Lung (tissue), 11 donors: ENCODE measurements at regions not wholly inside any gene's neighbourhood (a gene's known extent, or its start where the extent isn't known, plus 50 kb on each side); places are given as distances from the start of the nearest gene placed in this dataset.

Source experiments
- ATAC-seq: fragments of 200-7000 bp; cut with Tn5 transposase; one replicate; pipeline ENCODE4 v1.9.1; 2020; ENCODE audit warnings: moderate number of reproducible peaks; ENCODE audit not compliant: insufficient read depth, low FRiP score
- DNase-seq, 3 donors: peaks; one replicate each; pipeline ENCODE4 v3.0.0-alpha.2; 2013 to 2017
- H3K27ac ChIP-seq, 2 donors: one replicate each; pipeline ENCODE4 v1.5.1; 2013; ENCODE audit warnings: mild to moderate bottlenecking in 2 of 2, moderate library complexity in 2 of 2, control low read depth in 1 of 2, inconsistent platforms in 1 of 2, low read depth in 1 of 2, low read length in 1 of 2
- H3K27me3 ChIP-seq, 3 donors: one replicate each; pipeline ENCODE4 v1.5.1; 2013; ENCODE audit warnings: low read length in 2 of 3; ENCODE audit not compliant: control insufficient read depth in 3 of 3, insufficient read depth in 3 of 3
- H3K36me3 ChIP-seq, 4 donors: one replicate each; pipeline ENCODE4 v1.5.1; 2013; ENCODE audit warnings: low read length in 4 of 4, mild to moderate bottlenecking in 1 of 4, moderate library complexity in 1 of 4; ENCODE audit not compliant: control insufficient read depth in 4 of 4, insufficient read depth in 4 of 4
- H3K4me1 ChIP-seq, 5 donors: one replicate each; pipeline ENCODE4 v1.5.1; 2013; ENCODE audit warnings: low read length in 5 of 5, mild to moderate bottlenecking in 2 of 5, moderate library complexity in 1 of 5; ENCODE audit not compliant: control insufficient read depth in 5 of 5, insufficient read depth in 5 of 5
- H3K4me3 ChIP-seq: one replicate; pipeline ENCODE4 v1.5.1; 2013; ENCODE audit warnings: mild to moderate bottlenecking, control low read depth, moderate library complexity
- H3K9ac ChIP-seq, 2 donors: one replicate each; pipeline ENCODE4 v1.5.1; 2013; ENCODE audit warnings: low read length in 2 of 2, control low read depth in 1 of 2; ENCODE audit not compliant: insufficient read depth in 1 of 2
- H3K9me3 ChIP-seq, 4 donors: one replicate each; pipeline ENCODE4 v1.5.1; 2013; ENCODE audit warnings: low read length in 3 of 4, mild to moderate bottlenecking in 1 of 4, moderate library complexity in 1 of 4; ENCODE audit not compliant: control insufficient read depth in 4 of 4, insufficient read depth in 3 of 4
- CTCF ChIP-seq: IDR thresholded peaks from 2 replicates; pipeline ENCODE4 v1.5.1; 2012; ENCODE audit warnings: mild to moderate bottlenecking; ENCODE audit errors: control extremely low read depth, extremely low read depth
- WGBS, 2 donors: extraction: QIAGEN DNeasy Blood & Tissue Kit; methylation state at CpG; one replicate each; pipeline ENCODE4 v1.1.7; 2013; 5-methylcytosine and 5-hydroxymethylcytosine counted together
- donor health status: control.
- donor health status: control.
- donor health status: Bipolar disorder and iron deficiency.
- donor health status: healthy.
- donor health status: DM: yes; HTN: yes; CAD: no.

DNA sequence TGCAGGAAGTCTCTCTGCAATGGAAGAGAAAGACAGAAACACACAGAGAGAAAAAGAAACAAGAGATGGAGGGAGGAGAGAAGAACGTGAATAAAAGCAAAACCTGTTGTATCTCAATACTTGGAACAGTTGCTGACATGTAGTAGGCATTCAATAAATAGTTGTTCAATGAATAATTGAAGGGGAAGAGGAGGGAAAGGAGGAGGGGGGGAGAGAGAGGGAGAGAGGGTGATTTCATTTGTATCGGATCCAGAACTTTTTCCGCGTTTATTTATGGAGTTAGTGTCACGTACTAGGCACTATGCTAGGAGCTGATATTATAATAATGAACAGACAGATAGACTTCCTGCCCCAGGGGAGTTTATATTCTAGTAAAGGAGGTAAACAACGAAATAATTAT is 144.1 kb downstream of the OMA1 start:
- Histone ChIP-seq H3K27ac (no peak overlapping the region), H3K9me3 (no peaks in the 10 kb centered on the region), H3K9ac (no peak overlapping the region), H3K4me3 (no peak overlapping the region), H3K36me3 (no peaks in the 10 kb centered on the region), H3K4me1 (peaks cover 0 to 2% (median 0%) of the 10 kb centered on the region in 5 donors), H3K27me3 (no peaks in the 10 kb centered on the region)
- ATAC-seq (no peak), DNase-seq (no peak)
- no peak for TF ChIP-seq CTCF
- WGBS, 2 donors = 63 to 68% methylated on average over 6 of the region's 6 CpGs

DNA sequence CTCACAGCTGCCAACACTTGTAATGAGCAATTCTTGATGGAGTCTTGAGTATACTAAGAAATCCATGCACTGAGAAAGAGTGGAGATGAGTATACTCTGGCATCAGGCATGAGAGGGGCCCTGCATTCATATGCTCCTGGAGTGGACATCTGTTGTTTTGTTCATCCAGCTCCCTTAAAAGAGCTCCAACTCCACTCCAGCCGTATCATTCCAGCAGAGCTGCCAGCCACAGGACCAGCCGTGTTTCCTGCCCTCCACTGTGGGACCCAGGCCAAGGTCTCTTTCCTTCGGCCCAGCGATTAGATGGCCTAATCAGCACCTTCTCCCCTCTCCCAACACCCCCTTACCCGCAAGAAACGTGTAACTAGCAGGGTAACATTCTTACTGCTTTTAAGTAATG is 144.5 kb downstream of the OMA1 start:
- Histone ChIP-seq H3K4me3 (no peak overlapping the region), H3K36me3 (no peaks in the 10 kb centered on the region), H3K9ac (no peak overlapping the region), H3K27ac (no peak overlapping the region), H3K4me1 (peaks cover 0 to 2% (median 0%) of the 10 kb centered on the region in 5 donors), H3K9me3 (no peaks in the 10 kb centered on the region), H3K27me3 (no peaks in the 10 kb centered on the region)
- 62 to 76% methylated on average over 6 of the region's 6 CpGs for WGBS, 2 donors
- DNase-seq (peak in 1 of 3 donors; percentile 6), ATAC-seq (no peak)
- TF ChIP-seq CTCF = no peak

- ATAC-seq (no peak), DNase-seq (no peak)
- H3K36me3 ChIP-seq = no peaks in the 10 kb centered on the region
- no peak overlapping the region for H3K27ac ChIP-seq
- H3K27me3 ChIP-seq = no peaks in the 10 kb centered on the region
- no peak for TF ChIP-seq CTCF
- no peaks in the 10 kb centered on the region for H3K9me3 ChIP-seq
- H3K4me1 ChIP-seq = peaks cover 0 to 2% (median 0%) of the 10 kb centered on the region in 5 donors
- 84% methylated on average over 3 of the region's 3 CpGs for WGBS, 2 donors
- no peak overlapping the region for H3K9ac ChIP-seq
- H3K4me3 ChIP-seq = no peak overlapping the region
Measured at GRCh38 chr1:58399176-58399575, 147.3 kb downstream of the OMA1 start.

DNA sequence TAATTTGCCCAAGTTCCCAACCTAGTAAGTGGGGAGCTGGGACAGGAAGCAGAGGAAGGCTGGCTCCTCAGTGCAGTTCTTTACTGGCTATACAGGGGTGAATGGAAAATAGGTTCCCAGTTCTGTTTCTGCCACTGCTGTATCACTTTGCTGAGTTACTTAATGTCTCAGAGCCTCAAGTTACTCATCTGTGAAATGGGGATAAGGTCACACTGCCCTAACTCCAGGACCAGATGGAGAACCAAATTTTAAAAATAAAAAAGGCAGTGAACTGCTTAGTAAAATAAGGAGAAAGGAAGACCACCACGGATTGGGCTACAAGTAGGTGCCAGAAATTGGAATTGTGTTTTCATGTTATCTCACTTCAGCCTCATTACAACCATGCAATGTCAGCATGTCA is 147.8 kb downstream of the OMA1 start:
- 81 to 87% methylated on average over 1 of the region's 1 CpG for WGBS, 2 donors
- Histone ChIP-seq H3K27me3 (no peaks in the 10 kb centered on the region), H3K36me3 (no peaks in the 10 kb centered on the region), H3K4me3 (no peak overlapping the region), H3K4me1 (peaks cover 0 to 2% (median 0%) of the 10 kb centered on the region in 5 donors), H3K9ac (no peak overlapping the region), H3K27ac (no peak overlapping the region), H3K9me3 (no peaks in the 10 kb centered on the region)
- DNase-seq (no peak), ATAC-seq (no peak)
- no peak for TF ChIP-seq CTCF
